Uterus (tissue), 3 donors: ENCODE measurements at regions not wholly inside any gene's neighbourhood (a gene's known extent, or its start where the extent isn't known, plus 50 kb on each side); places are given as distances from the start of the nearest gene placed in this dataset.

ENCODE experiments used
- DNase-seq, 2 donors: peaks; one replicate each; pipeline ENCODE4 v3.0.0-alpha.2; 2019 to 2020
- H3K27ac ChIP-seq, 2 donors: fragments of 200-600 bp; sonication (generic); 1 replicate in 1 of 2; 2 replicates in 1 of 2; pipeline ENCODE4 v1.5.1; 2016 to 2018
- H3K27me3 ChIP-seq, 2 donors: fragments of 200-600 bp; sonication (generic); one replicate each; pipeline ENCODE4 v1.5.1; 2018 to 2019; ENCODE audit warnings: control low read depth in 1 of 2
- H3K36me3 ChIP-seq, 2 donors: fragments of 200-600 bp; sonication (generic); one replicate each; pipeline ENCODE4 v1.5.1; 2019; ENCODE audit warnings: control low read depth in 1 of 2
- H3K4me1 ChIP-seq, 2 donors: fragments of 200-600 bp; sonication (generic); one replicate each; pipeline ENCODE4 v1.5.1; 2018 to 2019; ENCODE audit warnings: control low read depth in 1 of 2
- H3K4me3 ChIP-seq, 2 donors: fragments of 200-600 bp; sonication (generic); 1 replicate in 1 of 2; 2 replicates in 1 of 2; pipeline ENCODE4 v1.5.1; 2018 to 2019; ENCODE audit warnings: mild to moderate bottlenecking in 1 of 2
- H3K9me3 ChIP-seq, 2 donors: fragments of 200-600 bp; sonication (generic); one replicate each; pipeline ENCODE4 v1.5.1; 2019; ENCODE audit warnings: control low read depth in 1 of 2
- POLR2A ChIP-seq, 2 donors: fragments of 450-650 bp; IDR thresholded peaks; one replicate each; pipeline ENCODE4 v1.6.1; 2016; ENCODE audit warnings: antibody characterized with exemption in 2 of 2, mild to moderate bottlenecking in 1 of 2, moderate library complexity in 1 of 2
- intact Hi-C: fragments of 100-400 bp; cut with DNase I; formaldehyde crosslinking; loops from one replicate; pipeline ENCODE4 v1.15.1; 2023; ENCODE audit warnings: low total_unique reads
- TF ChIP-seq, protein P1 (sequence below), 4 experiments: fragments of 200-600 bp in 2 of 4; fragments of 450-650 bp in 2 of 4; sonication (generic) in 2 of 4; IDR thresholded peaks; one replicate each; pipeline ENCODE4 v1.5.1; 2016 to 2019; ENCODE audit warnings: antibody characterized with exemption in 4 of 4, mild to moderate bottlenecking in 2 of 4, moderate library complexity in 1 of 4
- donor health status: DM: yes; HTN: yes; CAD: no.

- no peaks in the 10 kb centered on the region for H3K9me3 ChIP-seq
- no peaks in the 10 kb centered on the region for H3K27me3 ChIP-seq
- TF ChIP-seq, protein P1, sequence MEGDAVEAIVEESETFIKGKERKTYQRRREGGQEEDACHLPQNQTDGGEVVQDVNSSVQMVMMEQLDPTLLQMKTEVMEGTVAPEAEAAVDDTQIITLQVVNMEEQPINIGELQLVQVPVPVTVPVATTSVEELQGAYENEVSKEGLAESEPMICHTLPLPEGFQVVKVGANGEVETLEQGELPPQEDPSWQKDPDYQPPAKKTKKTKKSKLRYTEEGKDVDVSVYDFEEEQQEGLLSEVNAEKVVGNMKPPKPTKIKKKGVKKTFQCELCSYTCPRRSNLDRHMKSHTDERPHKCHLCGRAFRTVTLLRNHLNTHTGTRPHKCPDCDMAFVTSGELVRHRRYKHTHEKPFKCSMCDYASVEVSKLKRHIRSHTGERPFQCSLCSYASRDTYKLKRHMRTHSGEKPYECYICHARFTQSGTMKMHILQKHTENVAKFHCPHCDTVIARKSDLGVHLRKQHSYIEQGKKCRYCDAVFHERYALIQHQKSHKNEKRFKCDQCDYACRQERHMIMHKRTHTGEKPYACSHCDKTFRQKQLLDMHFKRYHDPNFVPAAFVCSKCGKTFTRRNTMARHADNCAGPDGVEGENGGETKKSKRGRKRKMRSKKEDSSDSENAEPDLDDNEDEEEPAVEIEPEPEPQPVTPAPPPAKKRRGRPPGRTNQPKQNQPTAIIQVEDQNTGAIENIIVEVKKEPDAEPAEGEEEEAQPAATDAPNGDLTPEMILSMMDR (IDR thresholded peaks at IDR 0.05) = no peak
- TF ChIP-seq POLR2A (IDR thresholded peaks at IDR 0.05) = no peak
- DNase-seq = no peak
- no peak overlapping the region for H3K4me3 ChIP-seq
- H3K27ac ChIP-seq = no peak overlapping the region
- no peaks in the 10 kb centered on the region for H3K36me3 ChIP-seq
- intact Hi-C loops = loop anchor here (10.0 kb wide), 1 partner anchor 51 kb away; no protein-coding TSS in a partner anchor
- H3K4me1 ChIP-seq = no peaks in the 10 kb centered on the region
Observed at GRCh38 chr6:147695819-147696218, 187.3 kb downstream of the SAMD5 start.

DNA sequence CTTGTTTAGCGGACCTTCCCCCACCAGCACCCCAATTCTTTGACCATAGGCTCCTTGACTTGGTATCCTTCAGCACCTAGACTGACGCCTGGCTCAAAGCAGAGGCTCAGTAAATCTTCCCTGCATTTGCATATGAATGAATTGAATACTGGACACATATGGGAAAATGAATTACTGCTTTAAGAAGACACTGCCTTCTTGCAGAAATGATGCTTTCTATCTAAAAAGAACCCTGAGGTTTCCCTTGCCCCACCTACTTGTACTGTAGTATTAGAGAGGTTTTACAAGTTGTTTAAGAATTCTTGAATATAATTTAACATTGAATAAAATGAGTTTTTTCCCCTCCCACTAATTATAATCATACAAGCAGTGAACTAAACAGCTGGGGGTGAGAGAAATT lies 190.7 kb downstream of the SAMD5 start:
- intact Hi-C loops = loop anchor here (10.0 kb wide), 1 partner anchor 54 kb away; no protein-coding TSS in a partner anchor
- Histone ChIP-seq H3K27me3 (no peaks in the 10 kb centered on the region), H3K27ac (no peak overlapping the region), H3K9me3 (no peaks in the 10 kb centered on the region), H3K4me1 (no peaks in the 10 kb centered on the region), H3K4me3 (no peak overlapping the region), H3K36me3 (no peaks in the 10 kb centered on the region)
- TF ChIP-seq POLR2A (IDR thresholded peaks at IDR 0.05) = no peak
- TF ChIP-seq, protein P1 (IDR thresholded peaks at IDR 0.05) = no peak
- DNase-seq = no peak

DNA sequence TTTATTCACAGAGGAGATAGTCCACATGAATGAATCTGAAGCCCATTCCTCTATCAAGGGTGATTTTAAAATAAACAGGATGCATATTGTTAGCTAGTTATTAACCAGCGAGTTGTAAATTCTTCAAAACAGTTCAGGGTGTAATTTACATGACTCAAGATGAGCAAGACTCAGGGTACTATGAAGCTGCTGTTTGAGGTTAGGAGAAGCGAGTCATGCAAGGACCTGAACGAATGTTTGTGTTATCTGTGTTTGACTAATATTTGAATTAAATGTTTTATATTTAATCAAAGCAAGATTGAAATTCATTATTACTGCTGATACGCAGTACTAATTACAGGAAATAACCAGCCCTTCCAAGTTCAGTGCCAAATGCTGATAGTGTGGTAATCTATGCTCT lies 191.1 kb downstream of the SAMD5 start:
- no peak for DNase-seq
- TF ChIP-seq, protein P1 (IDR thresholded peaks at IDR 0.05) = no peak
- no peak for TF ChIP-seq POLR2A (IDR thresholded peaks at IDR 0.05)
- Histone ChIP-seq H3K27me3 (no peaks in the 10 kb centered on the region), H3K4me1 (no peaks in the 10 kb centered on the region), H3K27ac (no peak overlapping the region), H3K36me3 (no peaks in the 10 kb centered on the region), H3K4me3 (no peak overlapping the region), H3K9me3 (no peaks in the 10 kb centered on the region)
- intact Hi-C loops = loop anchor here (10.0 kb wide), 1 partner anchor 55 kb away; no protein-coding TSS in a partner anchor

DNA sequence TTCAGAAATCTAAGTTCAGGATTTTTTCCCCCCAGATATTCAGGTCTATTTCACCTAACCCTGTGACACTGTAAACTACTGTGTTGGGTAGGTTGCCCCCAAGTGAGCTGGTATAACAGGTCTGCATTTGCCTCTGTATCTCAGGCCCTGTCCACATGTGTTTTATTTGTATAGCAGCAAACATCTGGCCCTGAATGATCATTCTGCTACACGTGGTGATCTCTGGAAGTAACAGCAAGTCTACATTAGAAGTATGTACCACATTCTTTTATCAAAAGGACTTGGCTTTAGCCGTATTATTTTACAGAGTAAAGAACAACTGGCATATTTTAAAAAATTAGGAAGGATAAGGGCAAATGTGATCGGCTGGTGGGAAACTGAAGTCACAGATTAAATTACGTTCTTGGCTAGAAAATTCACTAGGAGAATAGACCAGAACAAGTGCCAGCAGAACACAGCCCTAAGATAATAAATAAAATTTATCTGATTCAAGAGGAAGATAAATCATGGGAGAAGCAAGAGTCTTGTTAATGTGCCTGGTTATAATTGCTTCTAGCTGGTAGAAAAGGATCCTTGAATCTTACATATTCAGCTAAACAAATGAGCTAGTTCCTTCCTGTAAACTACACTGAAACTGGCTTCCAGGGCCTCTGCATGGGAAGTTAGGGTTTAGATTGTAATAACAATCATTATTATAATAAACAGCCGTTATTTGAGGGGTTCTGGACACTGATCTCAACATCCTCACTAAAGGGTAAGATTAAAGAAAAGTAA lies 192.1 kb downstream of the SAMD5 start:
- TF ChIP-seq POLR2A (IDR thresholded peaks at IDR 0.05) = no peak
- Histone ChIP-seq H3K27me3 (no peaks in the 10 kb centered on the region), H3K36me3 (no peaks in the 10 kb centered on the region), H3K4me1 (no peaks in the 10 kb centered on the region), H3K27ac (peak overlapping the region; percentile 11 to 21), H3K9me3 (no peaks in the 10 kb centered on the region), H3K4me3 (no peak overlapping the region)
- intact Hi-C loops = no loop called here
- DNase-seq = no peak

- no peaks in the 10 kb centered on the region for H3K36me3 ChIP-seq
- H3K4me3 ChIP-seq = no peak overlapping the region
- no peak for DNase-seq
- intact Hi-C loops = no loop called here
- TF ChIP-seq, protein P1 (IDR thresholded peaks at IDR 0.05) = no peak
- TF ChIP-seq POLR2A (IDR thresholded peaks at IDR 0.05) = no peak
- no peaks in the 10 kb centered on the region for H3K27me3 ChIP-seq
- no peaks in the 10 kb centered on the region for H3K4me1 ChIP-seq
- H3K9me3 ChIP-seq = no peaks in the 10 kb centered on the region
- no peak overlapping the region for H3K27ac ChIP-seq
Observed at GRCh38 chr6:147704691-147705090, 196.2 kb downstream of the SAMD5 start.
